ENCODE measurements at regions not wholly inside any gene's neighbourhood (a gene's known extent, or its start where the extent isn't known, plus 50 kb on each side); places are given as distances from the start of the nearest gene placed in this dataset.
"Not testable (repeated sequence)": the region's sequence is repeated elsewhere in the genome, so short reads cannot be mapped to it uniquely, and the experiment has no call there.

- no peak for DNase-seq
Measured at GRCh38 chr19:28065026-28065425, 1147.9 kb downstream of the UQCRFS1 start.

GRCh38 chr19:28063702-28064101 is 1149.2 kb downstream of the UQCRFS1 start:
- DNase-seq, result no peak

GRCh38 chr19:28061111-28061510 is 1151.8 kb downstream of the UQCRFS1 start:
- no peak for DNase-seq

GRCh38 chr19:28057026-28057425 is 1155.9 kb downstream of the UQCRFS1 start:
- not testable (repeated sequence) for DNase-seq

- DNase-seq, result no peak
Measured at GRCh38 chr19:28051047-28051446, 1161.9 kb downstream of the UQCRFS1 start.

- no peak for DNase-seq
Measured at GRCh38 chr19:28049875-28050274, 1163.1 kb downstream of the UQCRFS1 start.

- DNase-seq, result no peak
Measured at GRCh38 chr19:28046932-28047331, 1166.0 kb downstream of the UQCRFS1 start.

- no peak for DNase-seq
Measured at GRCh38 chr19:28045621-28046020, 1167.3 kb downstream of the UQCRFS1 start.

- no peak for DNase-seq
Measured at GRCh38 chr19:28044477-28044876, 1168.5 kb downstream of the UQCRFS1 start.

- no peak for DNase-seq
Measured at GRCh38 chr19:28042516-28042915, 1170.4 kb downstream of the UQCRFS1 start.

GRCh38 chr19:28039677-28040381 is 1173.1 kb downstream of the UQCRFS1 start:
- no peak for DNase-seq

- DNase-seq, result no peak
Measured at GRCh38 chr19:28037186-28037585, 1175.8 kb downstream of the UQCRFS1 start.

- no peak for DNase-seq
Measured at GRCh38 chr19:28036486-28036885, 1176.5 kb downstream of the UQCRFS1 start.

- DNase-seq, result peak; percentile 44
Measured at GRCh38 chr19:28034936-28035335, 1178.0 kb downstream of the UQCRFS1 start.

GRCh38 chr19:28028881-28029444 is 1184.0 kb downstream of the UQCRFS1 start:
- no peak for DNase-seq

GRCh38 chr19:28027116-28027515 is 1185.8 kb downstream of the UQCRFS1 start:
- DNase-seq, result no peak

GRCh38 chr19:28026636-28027035 is 1186.3 kb downstream of the UQCRFS1 start:
- DNase-seq, result peak; percentile 14

GRCh38 chr19:28024920-28025319 is 1188.0 kb downstream of the UQCRFS1 start:
- no peak for DNase-seq

- no peak for DNase-seq
Measured at GRCh38 chr19:28023064-28023463, 1189.9 kb downstream of the UQCRFS1 start.

- DNase-seq, result no peak
Measured at GRCh38 chr19:28022506-28022905, 1190.4 kb downstream of the UQCRFS1 start.

- no peak for DNase-seq
Measured at GRCh38 chr19:28021259-28022185, 1191.4 kb downstream of the UQCRFS1 start.

- DNase-seq, result no peak
Measured at GRCh38 chr19:28020619-28021258, 1192.2 kb downstream of the UQCRFS1 start.
